Activated CD8-positive, alpha-beta T cell treated with anti-CD3 and anti-CD28 coated beads for 36 hours (primary cell): ENCODE measurements at regions not wholly inside any gene's neighbourhood (a gene's known extent, or its start where the extent isn't known, plus 50 kb on each side); places are given as distances from the start of the nearest gene placed in this dataset.
"Not testable (repeated sequence)": the region's sequence is repeated elsewhere in the genome, so short reads cannot be mapped to it uniquely, and the experiment has no call there.

Source experiments
- ATAC-seq: fragments of 200-7000 bp; cut with Tn5 transposase; one replicate; pipeline ENCODE4 v1.10.0; 2021; ENCODE audit warnings: mild to moderate bottlenecking, moderate library complexity
- CTCF ChIA-PET: fragments of 350-600 bp; sonication (Branson Sonifier 250); formaldehyde crosslinking; loops from one replicate; lab custom pipeline; 2021; ENCODE audit warnings: antibody characterized with exemption; lab: Charles Lee
- POLR2A ChIA-PET: fragments of 350-600 bp; sonication (Branson Sonifier 250); formaldehyde crosslinking; loops from one replicate; lab custom pipeline; 2021; ENCODE audit warnings: antibody characterized with exemption; lab: Charles Lee
- DNase-seq: peaks from one replicate; pipeline ENCODE4 v3.0.0-alpha.2; 2020
- H3K27ac Mint-ChIP-seq: one replicate; pipeline ENCODE4 v1.8.0; 2021; ENCODE audit warnings: mild to moderate bottlenecking, mixed read lengths
- H3K27me3 Mint-ChIP-seq: one replicate; pipeline ENCODE4 v1.8.0; 2021; ENCODE audit warnings: mixed read lengths
- H3K36me3 Mint-ChIP-seq: one replicate; pipeline ENCODE4 v1.8.0; 2021; ENCODE audit warnings: low read depth, mixed read lengths
- H3K4me1 Mint-ChIP-seq: one replicate; pipeline ENCODE4 v1.8.0; 2021; ENCODE audit warnings: low read depth, mixed read lengths
- H3K4me3 Mint-ChIP-seq: one replicate; pipeline ENCODE4 v1.8.0; 2021; ENCODE audit warnings: mild to moderate bottlenecking, moderate library complexity, mixed read lengths
- H3K9me3 Mint-ChIP-seq: one replicate; pipeline ENCODE4 v1.8.0; 2021; ENCODE audit warnings: mixed read lengths
- intact Hi-C: fragments of 100-400 bp; cut with micrococcal nuclease; formaldehyde crosslinking; loops from one replicate; pipeline ENCODE4 v1.10.0; 2022
- TF ChIP-seq, protein P1 (sequence below): fragments of 200-600 bp; IDR thresholded peaks from one replicate; pipeline ENCODE4 v1.8.0; 2022; ENCODE audit warnings: antibody characterized with exemption, mild to moderate bottlenecking

DNA sequence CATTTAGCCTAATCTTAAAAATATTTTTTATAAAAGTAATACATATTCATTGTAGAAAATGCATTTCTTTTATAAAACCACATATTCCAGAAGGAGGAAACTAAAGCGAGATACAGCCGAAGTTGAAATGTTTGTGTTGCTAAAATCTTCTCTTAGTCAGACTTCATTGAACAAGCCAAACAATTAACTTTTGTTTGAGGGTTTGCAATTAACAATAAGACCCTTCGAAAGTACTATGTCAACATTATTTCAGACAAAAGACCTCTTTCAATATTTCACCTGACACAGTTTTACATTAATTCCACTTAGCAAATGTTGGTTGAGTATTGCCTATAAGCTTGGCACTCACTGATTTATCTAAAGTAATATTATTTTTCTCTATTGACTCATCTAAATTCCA, 354.0 kb upstream of the ADAMTS5 start:
- no peak overlapping the region for H3K27ac Mint-ChIP-seq
- no peaks in the 10 kb centered on the region for H3K4me1 Mint-ChIP-seq
- H3K36me3 Mint-ChIP-seq, result no peaks in the 10 kb centered on the region
- H3K27me3 Mint-ChIP-seq, result no peaks in the 10 kb centered on the region
- CTCF ChIA-PET, result no interaction called here
- TF ChIP-seq, protein P1, sequence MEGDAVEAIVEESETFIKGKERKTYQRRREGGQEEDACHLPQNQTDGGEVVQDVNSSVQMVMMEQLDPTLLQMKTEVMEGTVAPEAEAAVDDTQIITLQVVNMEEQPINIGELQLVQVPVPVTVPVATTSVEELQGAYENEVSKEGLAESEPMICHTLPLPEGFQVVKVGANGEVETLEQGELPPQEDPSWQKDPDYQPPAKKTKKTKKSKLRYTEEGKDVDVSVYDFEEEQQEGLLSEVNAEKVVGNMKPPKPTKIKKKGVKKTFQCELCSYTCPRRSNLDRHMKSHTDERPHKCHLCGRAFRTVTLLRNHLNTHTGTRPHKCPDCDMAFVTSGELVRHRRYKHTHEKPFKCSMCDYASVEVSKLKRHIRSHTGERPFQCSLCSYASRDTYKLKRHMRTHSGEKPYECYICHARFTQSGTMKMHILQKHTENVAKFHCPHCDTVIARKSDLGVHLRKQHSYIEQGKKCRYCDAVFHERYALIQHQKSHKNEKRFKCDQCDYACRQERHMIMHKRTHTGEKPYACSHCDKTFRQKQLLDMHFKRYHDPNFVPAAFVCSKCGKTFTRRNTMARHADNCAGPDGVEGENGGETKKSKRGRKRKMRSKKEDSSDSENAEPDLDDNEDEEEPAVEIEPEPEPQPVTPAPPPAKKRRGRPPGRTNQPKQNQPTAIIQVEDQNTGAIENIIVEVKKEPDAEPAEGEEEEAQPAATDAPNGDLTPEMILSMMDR, result no peak
- DNase-seq (no peak), ATAC-seq (no peak)
- intact Hi-C loops, result no loop called here
- POLR2A ChIA-PET, result no interaction called here
- H3K4me3 Mint-ChIP-seq, result no peak overlapping the region
- H3K9me3 Mint-ChIP-seq, result peaks cover 4% of the 10 kb centered on the region

- H3K27me3 Mint-ChIP-seq, H3K4me3 Mint-ChIP-seq, POLR2A ChIA-PET, intact Hi-C loops, H3K27ac Mint-ChIP-seq, ATAC-seq, DNase-seq, CTCF ChIA-PET, H3K9me3 Mint-ChIP-seq, H3K4me1 Mint-ChIP-seq, H3K36me3 Mint-ChIP-seq: not testable (repeated sequence)
These were observed 350.7 kb upstream of the ADAMTS5 start for GRCh38 chr21:27317601-27318000.

DNA sequence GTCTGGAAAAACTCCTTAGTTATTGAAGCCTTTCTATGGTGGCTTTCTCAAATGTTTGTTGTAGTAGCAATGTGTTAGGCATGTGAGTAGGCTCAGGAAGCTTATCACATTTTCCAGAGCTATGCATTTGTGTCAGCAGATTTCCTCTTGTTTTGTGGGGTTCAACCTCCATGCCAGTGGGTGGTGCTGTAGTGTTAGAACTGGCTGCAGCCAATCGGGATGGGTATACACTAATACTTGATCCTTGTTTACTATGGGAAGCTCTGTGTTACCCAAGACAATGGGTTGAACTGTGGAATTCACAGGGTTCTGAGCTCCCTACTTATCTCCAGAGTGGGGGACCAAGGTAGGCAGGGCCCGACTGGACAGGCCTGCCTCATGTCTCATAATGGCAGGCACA, 348.5 kb upstream of the ADAMTS5 start:
- ChIA-PET CTCF (no interaction called here), POLR2A (interaction anchor here (0.6 kb wide), 1 partner anchor 23 kb away, joined by 4 read pairs; no protein-coding TSS in a partner anchor)
- DNase-seq (no peak), ATAC-seq (no peak)
- no peaks in the 10 kb centered on the region for H3K36me3 Mint-ChIP-seq
- H3K27ac Mint-ChIP-seq, result no peak overlapping the region
- H3K9me3 Mint-ChIP-seq, result peaks cover 6% of the 10 kb centered on the region
- H3K4me3 Mint-ChIP-seq, result no peak overlapping the region
- H3K27me3 Mint-ChIP-seq, result no peaks in the 10 kb centered on the region
- intact Hi-C loops, result no loop called here
- no peaks in the 10 kb centered on the region for H3K4me1 Mint-ChIP-seq
- TF ChIP-seq, protein P1, result no peak

GRCh38 chr21:27314131-27314530, 347.2 kb upstream of the ADAMTS5 start:
- DNase-seq, result no peak
- H3K36me3 Mint-ChIP-seq, result no peaks in the 10 kb centered on the region
- H3K4me1 Mint-ChIP-seq, result no peaks in the 10 kb centered on the region
- no peaks in the 10 kb centered on the region for H3K27me3 Mint-ChIP-seq
- intact Hi-C loops, result no loop called here
- POLR2A ChIA-PET, result no interaction called here
- H3K27ac Mint-ChIP-seq, result no peak overlapping the region
- TF ChIP-seq, protein P1, result no peak
- no peak for ATAC-seq
- peaks cover 6% of the 10 kb centered on the region for H3K9me3 Mint-ChIP-seq
- CTCF ChIA-PET, result no interaction called here
- H3K4me3 Mint-ChIP-seq, result no peak overlapping the region

- POLR2A ChIA-PET, result no interaction called here
- Mint-ChIP-seq H3K9me3 (peaks cover 2% of the 10 kb centered on the region), H3K27ac (no peak overlapping the region), H3K4me1 (no peaks in the 10 kb centered on the region), H3K4me3 (no peak overlapping the region), H3K36me3 (no peaks in the 10 kb centered on the region), H3K27me3 (no peaks in the 10 kb centered on the region)
- no peak for DNase-seq
- CTCF ChIA-PET, result no interaction called here
- TF ChIP-seq, protein P1, result no peak
- ATAC-seq, result no peak
- intact Hi-C loops, result no loop called here
These were observed 340.2 kb upstream of the ADAMTS5 start for GRCh38 chr21:27306791-27307775.
